Muscle of leg (tissue), 3 donors: ENCODE measurements at regions not wholly inside any gene's neighbourhood (a gene's known extent, or its start where the extent isn't known, plus 50 kb on each side); places are given as distances from the start of the nearest gene placed in this dataset.
"Not testable (repeated sequence)": the region's sequence is repeated elsewhere in the genome, so short reads cannot be mapped to it uniquely, and the experiment has no call there.

Experiments
- DNase-seq: peaks from one replicate; pipeline ENCODE4 v3.0.0; 2013
- H3K27ac ChIP-seq: one replicate; pipeline ENCODE4 v1.5.1; 2013; ENCODE audit warnings: mild to moderate bottlenecking, low read length, control low read depth
- H3K27me3 ChIP-seq: one replicate; pipeline ENCODE4 v1.6.1; 2013; ENCODE audit warnings: low read length; ENCODE audit not compliant: control insufficient read depth, insufficient read depth
- H3K36me3 ChIP-seq: one replicate; pipeline ENCODE4 v1.6.1; 2013; ENCODE audit warnings: low read length; ENCODE audit not compliant: control insufficient read depth, insufficient read depth
- H3K4me1 ChIP-seq: one replicate; pipeline ENCODE4 v1.6.1; 2013; ENCODE audit warnings: low read length; ENCODE audit not compliant: control insufficient read depth, insufficient read depth
- H3K4me3 ChIP-seq: one replicate; pipeline ENCODE4 v1.5.1; 2013; ENCODE audit warnings: low read length, control low read depth
- H3K9me3 ChIP-seq: replicated peaks from 2 replicates; pipeline ENCODE4 v1.6.1; 2013; ENCODE audit warnings: low read depth, low read length; ENCODE audit not compliant: control insufficient read depth
- WGBS: methylation state at CpG from one replicate; pipeline ENCODE4 v1.1.5; 2013; ENCODE audit warnings: missing lambda C conversion rate; ENCODE audit not compliant: insufficient coverage; 5-methylcytosine and 5-hydroxymethylcytosine counted together

DNA sequence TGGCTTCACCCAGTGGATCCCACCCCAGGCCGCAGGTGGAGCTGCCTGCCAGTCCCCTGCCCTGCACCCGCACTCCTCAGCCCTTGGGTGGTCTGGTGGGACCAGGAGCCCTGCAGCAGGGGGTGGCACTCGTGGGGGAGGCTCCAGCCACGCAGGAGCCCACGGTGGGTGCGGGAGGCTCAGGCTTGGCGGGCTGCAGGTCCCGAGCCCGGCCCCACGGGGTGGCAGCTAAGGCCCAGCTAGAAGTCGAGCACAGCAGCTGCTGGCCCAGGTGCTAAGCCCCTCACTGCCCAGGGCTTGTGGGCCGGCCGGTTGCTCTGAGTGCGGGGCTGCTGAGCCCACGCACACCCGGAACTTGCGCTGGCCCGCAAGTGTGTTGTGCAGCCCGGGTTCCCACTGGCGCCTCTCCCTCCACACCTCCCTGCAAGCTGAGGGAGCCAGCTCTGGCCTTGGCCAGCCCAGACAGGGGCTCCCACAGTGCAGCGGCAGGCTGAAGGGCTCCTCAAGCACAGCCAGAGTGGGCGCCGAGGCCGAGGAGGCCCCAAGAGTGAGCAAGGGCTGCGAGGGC, 222.6 kb upstream of the LUZP2 start:
- not testable (repeated sequence) for H3K4me1 ChIP-seq, H3K4me3 ChIP-seq, DNase-seq, H3K9me3 ChIP-seq, H3K27ac ChIP-seq, H3K36me3 ChIP-seq, H3K27me3 ChIP-seq
- 91% methylated on average over 18 of the region's 25 CpGs for WGBS

DNA sequence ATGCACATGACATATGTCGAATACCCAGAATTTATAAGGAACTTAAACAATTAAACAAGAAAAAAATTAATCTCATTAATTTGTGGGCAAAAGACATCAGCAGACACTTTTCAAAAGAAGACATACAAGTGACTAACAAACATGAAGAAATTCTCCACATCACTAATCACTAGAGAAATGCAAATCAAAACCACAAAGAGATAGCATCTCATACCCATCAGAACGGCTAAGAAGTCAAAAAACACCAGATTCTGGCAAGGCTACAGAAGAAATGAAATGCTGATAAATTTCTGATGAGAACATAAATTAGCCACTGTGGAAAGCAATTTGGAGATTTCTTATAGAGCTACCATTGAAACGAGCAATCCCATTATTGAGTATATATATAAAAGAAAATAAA, 210.6 kb upstream of the LUZP2 start:
- WGBS = no CpG with 5 or more reads among the region's 3 CpGs
- Histone ChIP-seq H3K4me1 (no peaks in the 10 kb centered on the region), H3K27ac (no peak overlapping the region)

DNA sequence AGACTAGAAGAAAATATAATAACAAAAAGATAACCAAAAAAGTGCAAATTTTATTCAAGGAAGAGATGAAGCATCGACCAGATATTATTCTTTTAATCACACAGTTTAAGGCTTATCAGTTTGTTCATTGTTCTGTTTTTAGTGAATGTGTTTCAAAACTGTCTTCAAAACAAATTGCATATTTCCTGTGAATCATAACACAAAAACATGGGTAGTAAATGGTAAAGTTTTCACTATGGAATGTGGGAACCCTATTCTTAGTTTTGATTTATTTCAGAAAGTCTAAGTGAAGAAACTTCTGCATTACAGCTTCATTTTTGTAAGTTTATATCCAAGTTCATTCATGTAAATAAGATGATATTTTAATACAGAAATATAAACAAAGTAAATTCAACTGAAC, 207.6 kb upstream of the LUZP2 start:
- Histone ChIP-seq H3K36me3 (no peaks in the 10 kb centered on the region), H3K27ac (no peak overlapping the region), H3K4me3 (no peak overlapping the region), H3K4me1 (no peaks in the 10 kb centered on the region), H3K27me3 (no peaks in the 10 kb centered on the region), H3K9me3 (no peaks in the 10 kb centered on the region)
- no peak for DNase-seq
- no CpG with 5 or more reads among the region's 1 CpG for WGBS

More for the DNA sequence above, 210.6 kb upstream of the LUZP2 start:
- H3K4me3 ChIP-seq = no peak overlapping the region
- DNase-seq = no peak
- no peaks in the 10 kb centered on the region for H3K27me3 ChIP-seq
- H3K36me3 ChIP-seq = no peaks in the 10 kb centered on the region
- no peaks in the 10 kb centered on the region for H3K9me3 ChIP-seq

DNA sequence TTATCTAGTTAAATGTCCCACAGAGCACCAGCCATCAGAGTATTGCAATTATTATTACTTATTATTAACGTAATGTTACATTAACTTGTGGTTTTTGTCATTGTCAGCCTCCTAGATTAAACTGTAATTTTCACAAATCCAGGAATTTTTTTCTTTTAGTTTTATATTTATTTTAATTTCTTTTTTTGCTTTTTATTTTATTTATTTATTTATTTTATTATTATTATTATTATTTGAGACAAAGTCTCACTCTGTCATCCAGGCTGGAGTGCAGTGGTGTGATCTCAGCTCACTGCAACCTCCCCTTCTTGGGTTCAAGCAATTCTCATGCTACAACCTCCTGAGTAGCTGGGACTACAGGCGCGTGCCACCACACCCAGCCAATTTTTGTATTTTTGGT, 202.9 kb upstream of the LUZP2 start:
- H3K36me3 ChIP-seq = no peaks in the 10 kb centered on the region
- no peak overlapping the region for H3K27ac ChIP-seq
- no peaks in the 10 kb centered on the region for H3K27me3 ChIP-seq
- DNase-seq = no peak
- no peak overlapping the region for H3K4me3 ChIP-seq
- no peaks in the 10 kb centered on the region for H3K9me3 ChIP-seq
- no peaks in the 10 kb centered on the region for H3K4me1 ChIP-seq
- WGBS = 85% methylated on average over 2 of the region's 3 CpGs

DNA sequence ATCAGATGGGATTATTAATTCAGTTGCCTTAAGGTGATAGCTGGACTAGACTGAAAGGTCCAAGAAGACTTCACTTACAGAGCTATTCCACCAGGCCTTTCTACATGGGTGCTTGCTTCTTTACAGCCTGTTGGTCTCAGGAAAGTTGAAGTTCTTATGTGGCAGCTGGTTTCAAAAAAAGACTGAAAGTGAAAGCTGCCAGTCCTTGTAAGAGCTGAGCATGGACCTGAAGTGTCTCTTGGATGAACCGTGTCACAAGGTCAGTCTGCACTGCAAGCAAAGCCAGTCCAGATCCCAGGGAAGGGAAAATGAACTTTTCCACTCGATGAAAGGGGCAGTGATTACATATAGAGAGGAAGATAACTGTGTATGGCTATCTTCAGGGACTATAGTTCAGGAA, 201.5 kb upstream of the LUZP2 start:
- H3K36me3 ChIP-seq = no peaks in the 10 kb centered on the region
- H3K27ac ChIP-seq = no peak overlapping the region
- H3K9me3 ChIP-seq = no peaks in the 10 kb centered on the region
- no peaks in the 10 kb centered on the region for H3K27me3 ChIP-seq
- H3K4me1 ChIP-seq = no peaks in the 10 kb centered on the region
- no CpG with 5 or more reads among the region's 2 CpGs for WGBS
- H3K4me3 ChIP-seq = no peak overlapping the region
- no peak for DNase-seq

DNA sequence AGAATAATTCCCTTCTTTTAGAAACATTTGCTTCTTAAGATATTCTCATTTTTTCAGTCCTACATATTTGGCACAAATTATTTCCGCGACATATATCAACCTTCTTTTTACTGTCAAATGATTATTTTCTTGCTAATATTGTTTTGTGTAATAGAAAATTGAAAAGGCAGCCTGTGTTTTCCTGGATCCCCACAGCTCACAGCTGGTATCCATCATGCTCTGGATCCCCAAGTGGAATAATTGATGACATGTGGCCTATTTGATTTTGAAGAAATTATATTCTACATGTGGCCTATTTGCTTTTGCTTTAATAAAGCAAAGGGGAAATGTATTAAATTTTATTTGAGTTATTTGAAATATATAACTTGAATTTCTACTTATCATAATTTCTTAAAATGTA, 199.4 kb upstream of the LUZP2 start:
- no peaks in the 10 kb centered on the region for H3K4me1 ChIP-seq
- no CpG with 5 or more reads among the region's 2 CpGs for WGBS
- no peak overlapping the region for H3K4me3 ChIP-seq
- no peaks in the 10 kb centered on the region for H3K9me3 ChIP-seq
- no peaks in the 10 kb centered on the region for H3K36me3 ChIP-seq
- no peak overlapping the region for H3K27ac ChIP-seq
- peak; percentile 84 for DNase-seq
- H3K27me3 ChIP-seq = no peaks in the 10 kb centered on the region

DNA sequence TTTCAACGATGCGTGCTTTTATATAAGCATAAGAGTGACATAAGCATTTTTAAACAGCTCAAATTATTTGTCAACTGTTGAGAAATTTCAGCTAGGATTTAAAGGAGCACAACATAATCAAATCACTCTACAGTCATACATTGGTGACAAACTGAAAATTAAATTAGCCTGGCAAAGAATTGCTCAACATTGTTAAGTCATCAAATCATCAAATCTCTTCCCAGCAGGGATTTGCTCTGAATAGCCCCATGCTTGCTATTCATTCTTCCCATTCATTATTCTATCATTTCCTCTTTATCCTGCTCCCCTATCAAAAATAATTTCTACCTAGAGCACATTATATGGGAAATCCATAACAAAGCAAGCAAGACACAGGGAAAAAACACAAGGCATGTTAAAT, 198.7 kb upstream of the LUZP2 start:
- no CpG with 5 or more reads among the region's 2 CpGs for WGBS
- H3K4me1 ChIP-seq = no peaks in the 10 kb centered on the region
- DNase-seq = peak; percentile 29
- H3K9me3 ChIP-seq = no peaks in the 10 kb centered on the region
- no peak overlapping the region for H3K4me3 ChIP-seq
- no peaks in the 10 kb centered on the region for H3K27me3 ChIP-seq
- H3K27ac ChIP-seq = no peak overlapping the region
- no peaks in the 10 kb centered on the region for H3K36me3 ChIP-seq

DNA sequence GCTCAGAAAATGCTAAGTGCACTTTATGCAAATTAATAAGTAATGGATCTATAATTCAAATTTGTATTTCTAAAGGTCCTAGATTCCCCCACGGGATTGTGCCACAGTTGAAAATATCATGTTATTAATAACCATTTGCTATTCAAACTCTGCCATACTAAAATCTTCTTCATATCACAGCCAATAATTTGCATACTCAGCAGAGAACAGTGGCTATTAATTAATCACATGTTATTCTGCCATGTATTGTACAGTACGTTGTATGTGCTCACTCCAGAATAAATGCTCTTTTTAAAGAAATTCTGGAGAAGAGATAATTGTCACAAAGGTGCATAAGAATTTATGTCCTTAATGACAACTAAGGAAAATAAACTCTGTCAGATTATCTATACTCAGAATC, 184.9 kb upstream of the LUZP2 start:
- H3K4me3 ChIP-seq = no peak overlapping the region
- no CpG with 5 or more reads among the region's 2 CpGs for WGBS
- H3K27me3 ChIP-seq = no peaks in the 10 kb centered on the region
- H3K27ac ChIP-seq = no peak overlapping the region
- no peak for DNase-seq
- H3K36me3 ChIP-seq = no peaks in the 10 kb centered on the region
- no peaks in the 10 kb centered on the region for H3K4me1 ChIP-seq
- H3K9me3 ChIP-seq = peaks cover 4% of the 10 kb centered on the region

DNA sequence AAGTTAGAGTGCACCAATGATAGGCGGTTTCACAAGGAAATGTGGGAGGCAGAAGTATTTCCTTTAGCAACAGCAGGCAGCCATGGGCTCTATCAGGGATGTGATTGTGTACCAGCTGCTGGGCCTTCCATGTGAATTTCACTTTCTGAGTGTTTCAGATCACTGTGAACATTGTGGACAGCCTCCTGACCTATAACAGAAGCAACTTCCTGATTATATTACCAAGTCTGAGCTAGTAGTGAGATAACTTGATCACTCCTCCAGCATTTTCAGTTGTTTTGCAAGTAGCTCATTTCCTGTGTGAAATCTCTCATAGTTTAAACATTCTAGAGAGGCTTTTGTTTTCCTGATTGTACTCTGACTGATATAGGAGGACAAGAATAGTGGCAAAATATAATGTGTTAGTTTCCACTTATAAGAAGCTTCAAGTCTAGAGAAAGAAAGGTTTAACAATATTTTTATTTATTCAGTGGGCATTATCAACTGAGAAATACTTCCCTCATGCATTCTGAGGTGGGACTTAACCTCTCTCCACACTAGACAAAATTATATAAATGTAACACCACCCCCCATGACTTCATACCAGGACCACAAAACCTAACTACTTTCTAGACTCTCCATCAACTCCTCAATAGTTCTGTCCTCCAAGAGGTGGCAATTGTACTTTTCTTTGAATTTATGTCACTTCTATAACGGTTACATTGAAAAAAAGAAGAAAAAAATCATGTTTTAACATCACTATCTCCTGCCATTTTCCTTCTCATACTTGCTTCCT, 184.2 kb upstream of the LUZP2 start:
- Histone ChIP-seq H3K27ac (no peak overlapping the region), H3K4me3 (no peak overlapping the region), H3K36me3 (no peaks in the 10 kb centered on the region), H3K4me1 (no peaks in the 10 kb centered on the region), H3K9me3 (peaks cover 4% of the 10 kb centered on the region), H3K27me3 (no peaks in the 10 kb centered on the region)
- DNase-seq = no peak
- WGBS = no CpG with 5 or more reads among the region's 2 CpGs

DNA sequence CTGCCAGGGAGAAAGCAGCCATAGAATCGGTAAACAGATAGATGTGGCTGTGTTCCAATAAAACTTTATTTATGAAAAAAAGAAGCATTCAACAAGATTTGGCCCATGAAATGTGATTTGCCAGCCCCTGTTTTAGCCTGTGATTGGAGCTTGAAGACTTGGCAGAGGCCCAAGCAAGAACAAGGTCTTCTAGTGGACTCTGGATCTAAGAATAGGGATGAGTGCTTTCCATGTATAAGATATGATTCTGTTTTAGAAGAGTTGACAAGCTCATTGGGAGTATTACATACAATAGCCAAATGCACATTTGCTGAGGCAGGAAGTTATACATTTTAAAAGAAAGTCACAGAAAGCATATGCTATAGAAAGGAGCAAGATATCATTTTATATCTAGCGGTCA, 175.6 kb upstream of the LUZP2 start:
- peak; percentile 13 for DNase-seq
- no peaks in the 10 kb centered on the region for H3K4me1 ChIP-seq
- no peaks in the 10 kb centered on the region for H3K36me3 ChIP-seq
- H3K27me3 ChIP-seq = no peaks in the 10 kb centered on the region
- H3K9me3 ChIP-seq = peaks cover 7% of the 10 kb centered on the region
- H3K4me3 ChIP-seq = no peak overlapping the region
- no CpG with 5 or more reads among the region's 2 CpGs for WGBS
- H3K27ac ChIP-seq = no peak overlapping the region

DNA sequence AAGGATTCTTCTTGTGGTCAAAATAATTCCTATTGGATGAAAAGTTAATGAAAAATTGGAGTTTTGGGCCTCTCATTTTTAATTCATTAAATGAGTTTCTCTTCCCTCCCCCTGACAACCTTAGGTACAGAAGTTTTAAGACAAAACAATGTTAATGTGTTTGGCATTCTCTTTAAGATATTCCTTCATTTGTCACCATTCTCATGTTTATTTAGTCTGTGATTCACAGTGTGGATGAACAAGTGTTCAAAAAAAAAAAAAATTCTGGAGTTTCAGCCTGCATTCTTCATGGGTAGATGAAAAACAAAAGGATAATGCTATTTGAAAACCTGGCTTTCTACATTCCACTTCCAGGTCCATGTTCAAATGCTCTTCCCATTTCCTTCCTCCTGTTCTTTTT, 172.6 kb upstream of the LUZP2 start:
- no peaks in the 10 kb centered on the region for H3K27me3 ChIP-seq
- H3K36me3 ChIP-seq = no peaks in the 10 kb centered on the region
- H3K9me3 ChIP-seq = no peaks in the 10 kb centered on the region
- DNase-seq = no peak
- H3K4me3 ChIP-seq = no peak overlapping the region
- H3K4me1 ChIP-seq = no peaks in the 10 kb centered on the region
- no peak overlapping the region for H3K27ac ChIP-seq
